Naive thymus-derived CD4-positive, alpha-beta T cell (primary cell): ENCODE measurements at regions not wholly inside any gene's neighbourhood (a gene's known extent, or its start where the extent isn't known, plus 50 kb on each side); places are given as distances from the start of the nearest gene placed in this dataset.

Experiments used
- ATAC-seq: fragments of 150-1000 bp; cut with Tn5 transposase; 2 replicates; pipeline ENCODE4 v1.10.0; 2021; ENCODE audit warnings: mild to moderate bottlenecking, moderate library complexity
- CTCF ChIA-PET: fragments of 350-600 bp; sonication (Branson Sonifier 250); formaldehyde crosslinking; loops from one replicate; lab custom pipeline; 2021; ENCODE audit warnings: antibody characterized with exemption; lab: Charles Lee
- POLR2A ChIA-PET: fragments of 350-600 bp; sonication (Branson Sonifier 250); formaldehyde crosslinking; loops from one replicate; lab custom pipeline; 2021; ENCODE audit warnings: antibody characterized with exemption, inconsistent platforms; lab: Charles Lee
- DNase-seq, 9 donors: peaks; one replicate each; pipeline versions ENCODE4 v3.0.0 to v3.0.0-alpha.2; 2020 to 2022; ENCODE audit warnings: mixed read lengths in 1 of 9
- H3K27ac ChIP-seq: one replicate; pipeline ENCODE4 v1.7.0; 2013; ENCODE audit warnings: mild to moderate bottlenecking, low read depth, low read length, moderate library complexity
- H3K27me3 ChIP-seq, 2 donors: one replicate each; pipeline ENCODE4 v1.7.0; 2013; ENCODE audit warnings: low read length in 2 of 2, mild to moderate bottlenecking in 2 of 2, moderate library complexity in 2 of 2; ENCODE audit not compliant: control insufficient read depth in 2 of 2, insufficient read depth in 2 of 2
- H3K36me3 ChIP-seq, 3 experiments: 1 replicate in 2 of 3; 2 replicates in 1 of 3; pipeline ENCODE4 v1.7.0; 2013; ENCODE audit warnings: low read length in 3 of 3, mild to moderate bottlenecking in 3 of 3, moderate library complexity in 1 of 3; ENCODE audit not compliant: insufficient read depth in 3 of 3, control insufficient read depth in 2 of 3
- H3K4me1 ChIP-seq, 2 donors: one replicate each; pipeline ENCODE4 v1.7.0; 2013; ENCODE audit warnings: low read length in 2 of 2, mild to moderate bottlenecking in 2 of 2, moderate library complexity in 1 of 2; ENCODE audit not compliant: control insufficient read depth in 2 of 2, insufficient read depth in 2 of 2
- H3K4me3 ChIP-seq: 2 replicates; pipeline ENCODE4 v1.7.0; 2013; ENCODE audit warnings: mild to moderate bottlenecking, low read length
- H3K9me3 ChIP-seq, 3 experiments: 1 replicate in 2 of 3; 2 replicates in 1 of 3; pipeline ENCODE4 v1.7.0; 2013; ENCODE audit warnings: low read length in 3 of 3; ENCODE audit not compliant: control insufficient read depth in 2 of 3
- H3K27ac Mint-ChIP-seq, 9 donors: one replicate each; pipeline ENCODE4 v1.8.0; 2020 to 2022; ENCODE audit warnings: mixed read lengths in 9 of 9, mild to moderate bottlenecking in 8 of 9, moderate library complexity in 5 of 9, inconsistent platforms in 2 of 9
- H3K27me3 Mint-ChIP-seq, 5 donors: one replicate each; pipeline ENCODE4 v1.8.0; 2021 to 2022; ENCODE audit warnings: mixed read lengths in 5 of 5, mild to moderate bottlenecking in 1 of 5
- H3K36me3 Mint-ChIP-seq, 5 donors: one replicate each; pipeline ENCODE4 v1.8.0; 2020 to 2022; ENCODE audit warnings: mixed read lengths in 5 of 5, mild to moderate bottlenecking in 3 of 5, inconsistent platforms in 1 of 5
- H3K4me1 Mint-ChIP-seq, 7 donors: one replicate each; pipeline ENCODE4 v1.8.0; 2020 to 2022; ENCODE audit warnings: mixed read lengths in 7 of 7, mild to moderate bottlenecking in 3 of 7, inconsistent platforms in 1 of 7
- H3K4me3 Mint-ChIP-seq, 10 donors: one replicate each; pipeline ENCODE4 v1.8.0; 2020 to 2022; ENCODE audit warnings: mild to moderate bottlenecking in 10 of 10, mixed read lengths in 10 of 10, moderate library complexity in 6 of 10, inconsistent platforms in 2 of 10
- H3K9me3 Mint-ChIP-seq, 11 donors: one replicate each; pipeline ENCODE4 v1.8.0; 2020 to 2022; ENCODE audit warnings: mixed read lengths in 11 of 11, mild to moderate bottlenecking in 4 of 11, inconsistent platforms in 1 of 11, moderate library complexity in 1 of 11
- intact Hi-C, 2 donors: fragments of 100-400 bp; cut with micrococcal nuclease; formaldehyde crosslinking; loops; one replicate each; pipeline ENCODE4 v1.15.1; 2023

GRCh38 chr2:4047961-4048891, 344.9 kb downstream of the DCDC2C start:
- intact Hi-C loops, result no loop called here
- peak in 1 of 9 donors; percentile 25 for DNase-seq

GRCh38 chr2:4049463-4049862, 346.1 kb downstream of the DCDC2C start:
- Histone ChIP-seq H3K4me1 (no peaks in the 10 kb centered on the region), H3K4me3 (no peak overlapping the region), H3K36me3 (no peaks in the 10 kb centered on the region), H3K27me3 (no peaks in the 10 kb centered on the region), H3K9me3 (no peaks in the 10 kb centered on the region), H3K27ac (no peak overlapping the region)
- H3K36me3 Mint-ChIP-seq, result no peaks in the 10 kb centered on the region
- H3K27me3 Mint-ChIP-seq, result no peaks in the 10 kb centered on the region
- intact Hi-C loops, result no loop called here
- ATAC-seq, result no peak
- CTCF ChIA-PET, result no interaction called here
- POLR2A ChIA-PET, result no interaction called here
- H3K9me3 Mint-ChIP-seq, result peaks cover 0 to 4% (median 0%) of the 10 kb centered on the region in 11 donors
- H3K27ac Mint-ChIP-seq, result no peak overlapping the region
- H3K4me1 Mint-ChIP-seq, result peaks cover 0 to 14% (median 0%) of the 10 kb centered on the region in 7 donors
- no peak overlapping the region for H3K4me3 Mint-ChIP-seq
- no peak for DNase-seq

More at GRCh38 chr2:4047961-4048891, 344.9 kb downstream of the DCDC2C start:
- H3K27me3 ChIP-seq, result no peaks in the 10 kb centered on the region
- Mint-ChIP-seq H3K4me1 (peaks cover 0 to 14% (median 0%) of the 10 kb centered on the region in 7 donors), H3K9me3 (peaks cover 0 to 12% (median 3%) of the 10 kb centered on the region in 11 donors), H3K36me3 (no peaks in the 10 kb centered on the region), H3K27me3 (peaks cover 0 to 6% (median 0%) of the 10 kb centered on the region in 5 donors), H3K27ac (no peak overlapping the region), H3K4me3 (peak overlapping the region in 1 of 10 donors; percentile 4)
- H3K9me3 ChIP-seq, result no peaks in the 10 kb centered on the region
- no peak overlapping the region for H3K27ac ChIP-seq
- POLR2A ChIA-PET, result no interaction called here
- CTCF ChIA-PET, result no interaction called here
- no peaks in the 10 kb centered on the region for H3K36me3 ChIP-seq
- H3K4me1 ChIP-seq, result no peaks in the 10 kb centered on the region
- peak; percentile 62 for ATAC-seq
- no peak overlapping the region for H3K4me3 ChIP-seq

GRCh38 chr2:4053769-4054493, 350.6 kb downstream of the DCDC2C start:
- peaks cover 0 to 5% (median 0%) of the 10 kb centered on the region in 11 donors for H3K9me3 Mint-ChIP-seq
- ChIA-PET CTCF (no interaction called here), POLR2A (no interaction called here)
- Histone ChIP-seq H3K27ac (no peak overlapping the region), H3K4me1 (no peaks in the 10 kb centered on the region), H3K36me3 (no peaks in the 10 kb centered on the region), H3K9me3 (no peaks in the 10 kb centered on the region), H3K27me3 (no peaks in the 10 kb centered on the region), H3K4me3 (no peak overlapping the region)
- DNase-seq (no peak), ATAC-seq (no peak)
- no peak overlapping the region for H3K4me3 Mint-ChIP-seq
- peaks cover 0 to 5% (median 2%) of the 10 kb centered on the region in 5 donors for H3K27me3 Mint-ChIP-seq
- no peaks in the 10 kb centered on the region for H3K36me3 Mint-ChIP-seq
- intact Hi-C loops, result no loop called here
- peaks cover 0 to 2% (median 0%) of the 10 kb centered on the region in 7 donors for H3K4me1 Mint-ChIP-seq
- no peak overlapping the region for H3K27ac Mint-ChIP-seq

- ChIA-PET CTCF (no interaction called here), POLR2A (no interaction called here)
- H3K4me1 ChIP-seq, result no peaks in the 10 kb centered on the region
- Mint-ChIP-seq H3K9me3 (peaks cover 0 to 6% (median 0%) of the 10 kb centered on the region in 11 donors), H3K4me1 (no peaks in the 10 kb centered on the region), H3K36me3 (no peaks in the 10 kb centered on the region), H3K27ac (no peak overlapping the region), H3K27me3 (no peaks in the 10 kb centered on the region), H3K4me3 (no peak overlapping the region)
- H3K36me3 ChIP-seq, result no peaks in the 10 kb centered on the region
- no peak for ATAC-seq
- no peaks in the 10 kb centered on the region for H3K27me3 ChIP-seq
- no peaks in the 10 kb centered on the region for H3K9me3 ChIP-seq
- H3K4me3 ChIP-seq, result no peak overlapping the region
- no peak for DNase-seq
- H3K27ac ChIP-seq, result no peak overlapping the region
- intact Hi-C loops, result no loop called here
Measured at GRCh38 chr2:4066217-4066616, 362.8 kb downstream of the DCDC2C start.

GRCh38 chr2:4073026-4073569, 369.7 kb downstream of the DCDC2C start:
- Histone ChIP-seq H3K27ac (no peak overlapping the region), H3K36me3 (no peaks in the 10 kb centered on the region), H3K4me3 (no peak overlapping the region), H3K27me3 (no peaks in the 10 kb centered on the region), H3K9me3 (no peaks in the 10 kb centered on the region), H3K4me1 (no peaks in the 10 kb centered on the region)
- intact Hi-C loops, result no loop called here
- Mint-ChIP-seq H3K27ac (no peak overlapping the region), H3K27me3 (no peaks in the 10 kb centered on the region), H3K36me3 (no peaks in the 10 kb centered on the region), H3K4me1 (no peaks in the 10 kb centered on the region), H3K4me3 (no peak overlapping the region), H3K9me3 (peaks cover 0 to 4% (median 0%) of the 10 kb centered on the region in 11 donors)
- DNase-seq, result no peak
- ChIA-PET POLR2A (no interaction called here), CTCF (no interaction called here)
- ATAC-seq, result no peak

- ChIA-PET POLR2A (no interaction called here), CTCF (no interaction called here)
- Mint-ChIP-seq H3K27ac (no peak overlapping the region), H3K9me3 (peaks cover 0 to 11% (median 6%) of the 10 kb centered on the region in 11 donors), H3K4me3 (no peak overlapping the region), H3K27me3 (peaks cover 0 to 4% (median 0%) of the 10 kb centered on the region in 5 donors), H3K36me3 (peaks cover 0 to 5% (median 0%) of the 10 kb centered on the region in 5 donors), H3K4me1 (no peaks in the 10 kb centered on the region)
- ATAC-seq (no peak), DNase-seq (no peak)
- Histone ChIP-seq H3K27ac (no peak overlapping the region), H3K36me3 (no peaks in the 10 kb centered on the region), H3K9me3 (no peaks in the 10 kb centered on the region), H3K27me3 (no peaks in the 10 kb centered on the region), H3K4me3 (no peak overlapping the region), H3K4me1 (no peaks in the 10 kb centered on the region)
- intact Hi-C loops, result no loop called here
Measured at GRCh38 chr2:4077017-4077416, 373.6 kb downstream of the DCDC2C start.
